ENCODE measurements at regions not wholly inside any gene's neighbourhood (a gene's known extent, or its start where the extent isn't known, plus 50 kb on each side); places are given as distances from the start of the nearest gene placed in this dataset.

DNA sequence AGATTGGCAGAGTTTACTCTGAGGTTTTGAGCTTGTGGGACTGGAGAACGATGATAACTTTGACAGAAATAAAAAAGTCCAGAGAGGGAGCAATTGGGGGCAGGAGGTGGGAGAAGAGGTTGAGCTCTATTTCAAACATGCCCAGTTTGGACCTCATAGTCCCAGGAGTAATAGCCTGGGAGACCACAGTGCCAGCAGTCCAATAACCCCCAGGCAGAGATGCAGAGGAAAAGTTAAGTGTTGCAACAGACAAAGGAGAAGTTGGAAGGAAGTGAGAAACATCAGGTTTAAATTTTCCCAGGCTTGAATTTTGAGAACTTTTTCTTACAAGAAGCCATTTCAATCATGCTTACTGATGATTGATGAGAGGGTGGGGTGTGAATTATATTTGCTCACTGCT lies 117.0 kb upstream of the GHR start:
- Histone ChIP-seq H3K27ac (ENCODE audit: extremely low read depth, low read depth, low read length) (no peak overlapping the region), H3K4me1 (ENCODE audit: control insufficient read depth, insufficient read depth, low read length) (no peaks in the 10 kb centered on the region), H3K9me3 (ENCODE audit: control insufficient read depth, insufficient read depth, low read depth, low read length) (no peaks in the 10 kb centered on the region; the same call in 1 of the 2 replicates), H3K36me3 (ENCODE audit: control insufficient read depth in 2 of 2, insufficient read depth in 1 of 2, low read length in 2 of 2) (no peaks in the 10 kb centered on the region), H3K4me3 (ENCODE audit: low read depth, low read length) (no peak overlapping the region)
- ChIA-PET POLR2A (no interaction called here), CTCF (no interaction called here)
- TF ChIP-seq GFI1B (tag by site-specific recombination; IDR thresholded peaks at IDR 0.05): no peak
- TF ChIP-seq ZNF16 (tag by site-specific recombination; IDR thresholded peaks at IDR 0.05; ENCODE audit: low read depth): no peak
- TF ChIP-seq ZNF239 (tag by site-specific recombination; IDR thresholded peaks at IDR 0.05): no peak
- TF ChIP-seq ZSCAN30 (tag by site-specific recombination; IDR thresholded peaks at IDR 0.05): no peak
- TF ChIP-seq ZFP41 (tag by site-specific recombination; IDR thresholded peaks at IDR 0.05; ENCODE audit: borderline replicate concordance): no peak
- no peak for TF ChIP-seq BCL6B (tag by site-specific recombination; IDR thresholded peaks at IDR 0.05)
- no peak for TF ChIP-seq ZNF610 (tag by site-specific recombination; IDR thresholded peaks at IDR 0.05; ENCODE audit: borderline replicate concordance)
- no peak for TF ChIP-seq ZNF223 (tag by site-specific recombination; IDR thresholded peaks at IDR 0.05)
- TF ChIP-seq ZNF776 (tag by site-specific recombination; IDR thresholded peaks at IDR 0.05; ENCODE audit: borderline replicate concordance): no peak
- TF ChIP-seq KLF1 (tag by site-specific recombination; IDR thresholded peaks at IDR 0.05): no peak
- TF ChIP-seq ELK4 (IDR thresholded peaks at IDR 0.05; ENCODE audit: borderline replicate concordance, low read depth, low read length): no peak
- no peak for TF ChIP-seq ZNF274 (IDR thresholded peaks at IDR 0.05; ENCODE audit: low read length)
- no peak for TF ChIP-seq ZNF274 (tag by site-specific recombination; IDR thresholded peaks at IDR 0.05; ENCODE audit: borderline replicate concordance)
- TF ChIP-seq ZNF311 (tag by site-specific recombination; IDR thresholded peaks at IDR 0.05; ENCODE audit: borderline replicate concordance): no peak
- no peak for TF ChIP-seq EGR2 (tag by site-specific recombination; IDR thresholded peaks at IDR 0.05; ENCODE audit: low read depth)
- TF ChIP-seq ZNF48 (tag by site-specific recombination; IDR thresholded peaks at IDR 0.05): no peak
- no peak for TF ChIP-seq ZNF701 (tag by site-specific recombination; IDR thresholded peaks at IDR 0.05)
- TF ChIP-seq ZBTB20 (tag by site-specific recombination; IDR thresholded peaks at IDR 0.05): no peak

- Histone ChIP-seq H3K9me3 (ENCODE audit: control insufficient read depth, insufficient read depth, low read depth, low read length) (no peaks in the 10 kb centered on the region; the same call in 1 of the 2 replicates), H3K27ac (ENCODE audit: extremely low read depth, low read depth, low read length) (no peak overlapping the region), H3K4me3 (ENCODE audit: low read depth, low read length) (no peak overlapping the region), H3K36me3 (ENCODE audit: control insufficient read depth in 2 of 2, insufficient read depth in 1 of 2, low read length in 2 of 2) (no peaks in the 10 kb centered on the region), H3K4me1 (ENCODE audit: control insufficient read depth, insufficient read depth, low read length) (no peaks in the 10 kb centered on the region)
- POLR2A ChIA-PET: no interaction called here
- CTCF ChIA-PET: interaction anchor here (0.7 kb wide), 1 partner anchor 13 kb away, joined by 3 read pairs; no protein-coding TSS in a partner anchor
- no peak for TF ChIP-seq KLF8 (tag by site-specific recombination; IDR thresholded peaks at IDR 0.05)
- no peak for TF ChIP-seq ZNF16 (tag by site-specific recombination; IDR thresholded peaks at IDR 0.05; ENCODE audit: low read depth)
- no peak for TF ChIP-seq ZNF24 (tag by site-specific recombination; IDR thresholded peaks at IDR 0.05)
- TF ChIP-seq, protein P1, sequence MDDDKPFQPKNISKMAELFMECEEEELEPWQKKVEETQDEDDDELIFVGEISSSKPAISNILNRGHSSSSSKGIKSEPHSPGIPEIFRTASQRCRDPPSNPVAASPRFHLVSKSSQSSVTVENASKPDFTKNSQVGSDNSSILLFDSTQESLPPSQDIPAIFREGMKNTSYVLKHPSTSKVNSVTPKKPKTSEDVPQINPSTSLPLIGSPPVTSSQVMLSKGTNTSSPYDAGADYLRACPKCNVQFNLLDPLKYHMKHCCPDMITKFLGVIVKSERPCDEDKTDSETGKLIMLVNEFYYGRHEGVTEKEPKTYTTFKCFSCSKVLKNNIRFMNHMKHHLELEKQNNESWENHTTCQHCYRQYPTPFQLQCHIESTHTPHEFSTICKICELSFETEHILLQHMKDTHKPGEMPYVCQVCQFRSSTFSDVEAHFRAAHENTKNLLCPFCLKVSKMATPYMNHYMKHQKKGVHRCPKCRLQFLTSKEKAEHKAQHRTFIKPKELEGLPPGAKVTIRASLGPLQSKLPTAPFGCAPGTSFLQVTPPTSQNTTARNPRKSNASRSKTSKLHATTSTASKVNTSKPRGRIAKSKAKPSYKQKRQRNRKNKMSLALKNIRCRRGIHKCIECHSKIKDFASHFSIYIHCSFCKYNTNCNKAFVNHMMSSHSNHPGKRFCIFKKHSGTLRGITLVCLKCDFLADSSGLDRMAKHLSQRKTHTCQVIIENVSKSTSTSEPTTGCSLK (tag by site-specific recombination; IDR thresholded peaks at IDR 0.05): no peak
- no peak for TF ChIP-seq ZNF214 (tag by site-specific recombination; IDR thresholded peaks at IDR 0.05; ENCODE audit: borderline replicate concordance)
- no peak for TF ChIP-seq OSR2 (tag by site-specific recombination; IDR thresholded peaks at IDR 0.05)
- no peak for TF ChIP-seq MZF1 (tag by site-specific recombination; IDR thresholded peaks at IDR 0.05; ENCODE audit: borderline replicate concordance)
- TF ChIP-seq ZNF274 (IDR thresholded peaks at IDR 0.05; ENCODE audit: low read length): no peak
- TF ChIP-seq ZNF274 (tag by site-specific recombination; IDR thresholded peaks at IDR 0.05; ENCODE audit: borderline replicate concordance): no peak
- no peak for TF ChIP-seq ZNF335 (tag by site-specific recombination; conservative IDR thresholded peaks at IDR 0.05)
- no peak for TF ChIP-seq ZNF341 (tag by site-specific recombination; IDR thresholded peaks at IDR 0.05; ENCODE audit: low read depth)
- TF ChIP-seq, protein P2, sequence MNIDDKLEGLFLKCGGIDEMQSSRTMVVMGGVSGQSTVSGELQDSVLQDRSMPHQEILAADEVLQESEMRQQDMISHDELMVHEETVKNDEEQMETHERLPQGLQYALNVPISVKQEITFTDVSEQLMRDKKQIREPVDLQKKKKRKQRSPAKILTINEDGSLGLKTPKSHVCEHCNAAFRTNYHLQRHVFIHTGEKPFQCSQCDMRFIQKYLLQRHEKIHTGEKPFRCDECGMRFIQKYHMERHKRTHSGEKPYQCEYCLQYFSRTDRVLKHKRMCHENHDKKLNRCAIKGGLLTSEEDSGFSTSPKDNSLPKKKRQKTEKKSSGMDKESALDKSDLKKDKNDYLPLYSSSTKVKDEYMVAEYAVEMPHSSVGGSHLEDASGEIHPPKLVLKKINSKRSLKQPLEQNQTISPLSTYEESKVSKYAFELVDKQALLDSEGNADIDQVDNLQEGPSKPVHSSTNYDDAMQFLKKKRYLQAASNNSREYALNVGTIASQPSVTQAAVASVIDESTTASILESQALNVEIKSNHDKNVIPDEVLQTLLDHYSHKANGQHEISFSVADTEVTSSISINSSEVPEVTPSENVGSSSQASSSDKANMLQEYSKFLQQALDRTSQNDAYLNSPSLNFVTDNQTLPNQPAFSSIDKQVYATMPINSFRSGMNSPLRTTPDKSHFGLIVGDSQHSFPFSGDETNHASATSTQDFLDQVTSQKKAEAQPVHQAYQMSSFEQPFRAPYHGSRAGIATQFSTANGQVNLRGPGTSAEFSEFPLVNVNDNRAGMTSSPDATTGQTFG (tag by site-specific recombination; IDR thresholded peaks at IDR 0.05; ENCODE audit: borderline replicate concordance): no peak
- no peak for TF ChIP-seq ZNF621 (tag by site-specific recombination; IDR thresholded peaks at IDR 0.05)
Measured at GRCh38 chr5:42309865-42310264, 113.4 kb upstream of the GHR start.

All from HEK293 (cell line).